HL-60 (cell line): ENCODE measurements at regions not wholly inside any gene's neighbourhood (a gene's known extent, or its start where the extent isn't known, plus 50 kb on each side); places are given as distances from the start of the nearest gene placed in this dataset.

Experiments
- CTCF ChIP-seq: IDR thresholded peaks from one replicate; pipeline ENCODE4 v1.5.1; 2011; ENCODE audit warnings: low read length, control low read depth, inconsistent platforms; ENCODE audit not compliant: insufficient read depth
- POLR2AphosphoS5 ChIP-seq: IDR thresholded peaks from 2 replicates; pipeline ENCODE4 v1.6.1; 2012; ENCODE audit warnings: low read depth

- TF ChIP-seq POLR2AphosphoS5 (no peak), CTCF (no peak)
These were observed 61.3 kb upstream of the SH3RF3 start for GRCh38 chr2:109067631-109068125.
